ENCODE measurements at regions not wholly inside any gene's neighbourhood (a gene's known extent, or its start where the extent isn't known, plus 50 kb on each side); places are given as distances from the start of the nearest gene placed in this dataset.

GRCh38 chr6:113358063-113358583 lies 499.0 kb upstream of the MARCKS start:
- Histone ChIP-seq H3K36me3 (no peaks in the 10 kb centered on the region), H3K4me3 (no peak overlapping the region), H3K27ac (replicated peaks in 1 of 4) (no peak overlapping the region), H3K27me3 (no peaks in the 10 kb centered on the region), H3K9me3 (no peaks in the 10 kb centered on the region), H3K4me1 (peaks cover 0 to 7% (median 3%) of the 10 kb centered on the region in 4 donors)
- 95% methylated on average over 3 of the region's 3 CpGs for WGBS
- intact Hi-C loops (cut with DNase I), result no loop called here
- TF ChIP-seq POLR2AphosphoS5 (IDR thresholded peaks at IDR 0.05), result no peak
- TF ChIP-seq EP300 (IDR thresholded peaks at IDR 0.05), result no peak
- TF ChIP-seq POLR2A (IDR thresholded peaks at IDR 0.05; ENCODE audit: low read depth), result no peak
- no peak for TF ChIP-seq CTCF (IDR thresholded peaks at IDR 0.05)
- no peak for DNase-seq (ENCODE audit: extremely low spot score)

- 82% methylated on average over 4 of the region's 5 CpGs for WGBS
Observed at GRCh38 chr6:113359155-113360140, 497.7 kb upstream of the MARCKS start.

GRCh38 chr6:113361014-113361645 lies 496.0 kb upstream of the MARCKS start:
- H3K27ac ChIP-seq (replicated peaks in 1 of 4), result no peak overlapping the region
- no peak overlapping the region for H3K4me3 ChIP-seq
- no peaks in the 10 kb centered on the region for H3K36me3 ChIP-seq
- 78% methylated on average over 8 of the region's 8 CpGs for WGBS
- H3K27me3 ChIP-seq, result no peaks in the 10 kb centered on the region
- intact Hi-C loops (cut with DNase I), result no loop called here
- no peak for TF ChIP-seq POLR2A (IDR thresholded peaks at IDR 0.05; ENCODE audit: low read depth)
- TF ChIP-seq POLR2AphosphoS5 (IDR thresholded peaks at IDR 0.05), result no peak
- TF ChIP-seq EP300 (IDR thresholded peaks at IDR 0.05), result no peak
- H3K9me3 ChIP-seq, result no peaks in the 10 kb centered on the region
- peaks cover 6 to 20% (median 9%) of the 10 kb centered on the region in 4 donors for H3K4me1 ChIP-seq
- no peak for DNase-seq (ENCODE audit: extremely low spot score)

More at GRCh38 chr6:113359155-113360140, 497.7 kb upstream of the MARCKS start:
- DNase-seq (ENCODE audit: extremely low spot score), result no peak
- Histone ChIP-seq H3K27ac (replicated peaks in 1 of 4) (no peak overlapping the region), H3K4me1 (peaks cover 3 to 13% (median 6%) of the 10 kb centered on the region in 4 donors), H3K27me3 (no peaks in the 10 kb centered on the region), H3K9me3 (no peaks in the 10 kb centered on the region), H3K4me3 (no peak overlapping the region), H3K36me3 (no peaks in the 10 kb centered on the region)
- intact Hi-C loops (cut with DNase I), result no loop called here
- TF ChIP-seq POLR2AphosphoS5 (IDR thresholded peaks at IDR 0.05) (no peak), CTCF (IDR thresholded peaks at IDR 0.05) (no peak), EP300 (IDR thresholded peaks at IDR 0.05) (no peak), POLR2A (IDR thresholded peaks at IDR 0.05; ENCODE audit: low read depth) (no peak)

GRCh38 chr6:113362301-113363047 lies 494.7 kb upstream of the MARCKS start:
- Histone ChIP-seq H3K36me3 (no peaks in the 10 kb centered on the region), H3K27ac (replicated peaks in 1 of 4) (no peak overlapping the region), H3K9me3 (no peaks in the 10 kb centered on the region), H3K4me1 (peaks cover 6 to 20% (median 9%) of the 10 kb centered on the region in 4 donors), H3K4me3 (no peak overlapping the region), H3K27me3 (no peaks in the 10 kb centered on the region)
- TF ChIP-seq POLR2A (IDR thresholded peaks at IDR 0.05; ENCODE audit: low read depth) (no peak), EP300 (IDR thresholded peaks at IDR 0.05) (no peak), CTCF (IDR thresholded peaks at IDR 0.05) (no peak), POLR2AphosphoS5 (IDR thresholded peaks at IDR 0.05) (no peak)
- no peak for DNase-seq (ENCODE audit: extremely low spot score)
- 82% methylated on average over 7 of the region's 7 CpGs for WGBS
- intact Hi-C loops (cut with DNase I), result no loop called here
